GM21528 (cell line): ENCODE measurements at regions not wholly inside any gene's neighbourhood (a gene's known extent, or its start where the extent isn't known, plus 50 kb on each side); places are given as distances from the start of the nearest gene placed in this dataset.

Experiments
- ATAC-seq: cut with Tn5 transposase; IDR thresholded peaks from one replicate; pipeline ENCODE4 v1.9.1; 2021; ENCODE audit warnings: mild to moderate bottlenecking, moderate library complexity; ENCODE audit not compliant: unreplicated experiment, low FRiP score

- ATAC-seq, result no peak
Measured at GRCh38 chr4:187174749-187175148, 451.1 kb upstream of the FAT1 start.

GRCh38 chr4:187175197-187175596, 451.5 kb upstream of the FAT1 start:
- no peak for ATAC-seq

- ATAC-seq, result no peak
Measured at GRCh38 chr4:187176261-187176910, 452.7 kb upstream of the FAT1 start.

GRCh38 chr4:187178084-187178483, 454.4 kb upstream of the FAT1 start:
- no peak for ATAC-seq

- no peak for ATAC-seq
Measured at GRCh38 chr4:187178587-187178986, 454.9 kb upstream of the FAT1 start.

- no peak for ATAC-seq
Measured at GRCh38 chr4:187179086-187180058, 455.7 kb upstream of the FAT1 start.

GRCh38 chr4:187181054-187181453, 457.4 kb upstream of the FAT1 start:
- ATAC-seq, result no peak

- ATAC-seq, result no peak
Measured at GRCh38 chr4:187183346-187183745, 459.7 kb upstream of the FAT1 start.

- ATAC-seq, result no peak
Measured at GRCh38 chr4:187183826-187184225, 460.2 kb upstream of the FAT1 start.

- no peak for ATAC-seq
Measured at GRCh38 chr4:187184508-187184907, 460.9 kb upstream of the FAT1 start.

GRCh38 chr4:187188118-187188517, 464.5 kb upstream of the FAT1 start:
- ATAC-seq, result no peak

GRCh38 chr4:187188741-187189140, 465.1 kb upstream of the FAT1 start:
- ATAC-seq, result no peak

GRCh38 chr4:187190390-187190789, 466.7 kb upstream of the FAT1 start:
- no peak for ATAC-seq

GRCh38 chr4:187191676-187192075, 468.0 kb upstream of the FAT1 start:
- ATAC-seq, result no peak

GRCh38 chr4:187192266-187192665, 468.6 kb upstream of the FAT1 start:
- no peak for ATAC-seq

GRCh38 chr4:187193141-187193540, 469.5 kb upstream of the FAT1 start:
- ATAC-seq, result no peak

- no peak for ATAC-seq
Measured at GRCh38 chr4:187204389-187204918, 480.8 kb upstream of the FAT1 start.

- ATAC-seq, result no peak
Measured at GRCh38 chr4:187207931-187208330, 484.3 kb upstream of the FAT1 start.

GRCh38 chr4:187208651-187209050, 485.0 kb upstream of the FAT1 start:
- no peak for ATAC-seq

- no peak for ATAC-seq
Measured at GRCh38 chr4:187209921-187210613, 486.4 kb upstream of the FAT1 start.
